ENCODE measurements at regions not wholly inside any gene's neighbourhood (a gene's known extent, or its start where the extent isn't known, plus 50 kb on each side); places are given as distances from the start of the nearest gene placed in this dataset.
"Not testable (repeated sequence)": the region's sequence is repeated elsewhere in the genome, so short reads cannot be mapped to it uniquely, and the experiment has no call there.

- no peak for DNase-seq (ENCODE audit: low read depth, low spot score)
- in situ Hi-C loops (cut with HindIII; ENCODE audit: low pct_unique_long_range_greater_than_20kb, low sequenced_read_pairs), result no loop called here
Measured at GRCh38 chr1:188986745-188987417, 1490.8 kb downstream of the BRINP3 start.

GRCh38 chr1:188988589-188988988 lies 1489.1 kb downstream of the BRINP3 start:
- in situ Hi-C loops (cut with HindIII; ENCODE audit: low pct_unique_long_range_greater_than_20kb, low sequenced_read_pairs), result no loop called here
- no peak for DNase-seq (ENCODE audit: low read depth, low spot score)

- no peak for DNase-seq (ENCODE audit: low read depth, low spot score)
- in situ Hi-C loops (cut with HindIII; ENCODE audit: low pct_unique_long_range_greater_than_20kb, low sequenced_read_pairs), result no loop called here
Measured at GRCh38 chr1:188991221-188991930, 1486.3 kb downstream of the BRINP3 start.

- no peak for DNase-seq (ENCODE audit: low read depth, low spot score)
- in situ Hi-C loops (cut with HindIII; ENCODE audit: low pct_unique_long_range_greater_than_20kb, low sequenced_read_pairs), result no loop called here
Measured at GRCh38 chr1:189007824-189008223, 1469.8 kb downstream of the BRINP3 start.

DNA sequence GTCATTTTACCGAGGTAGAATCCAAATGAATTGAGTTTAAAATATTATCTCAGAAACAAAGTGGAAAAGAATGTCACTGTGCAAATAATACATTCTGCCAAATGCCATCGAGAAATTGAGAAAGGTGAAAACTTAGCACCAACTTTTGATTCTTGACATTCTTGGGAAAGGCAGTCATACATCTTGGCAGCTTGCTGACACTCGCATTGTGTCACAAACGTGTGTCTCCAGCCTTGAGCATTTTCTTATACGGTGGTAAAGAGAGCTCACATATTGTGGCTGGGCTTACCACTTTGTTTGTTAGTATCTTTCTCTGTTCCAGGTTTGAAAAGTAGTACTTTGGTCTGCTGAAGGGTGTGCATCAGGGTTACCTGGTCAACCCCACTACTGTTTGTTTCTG lies 1456.1 kb downstream of the BRINP3 start:
- in situ Hi-C loops (cut with HindIII; ENCODE audit: low pct_unique_long_range_greater_than_20kb, low sequenced_read_pairs), result no loop called here
- DNase-seq (ENCODE audit: low read depth, low spot score), result no peak

DNA sequence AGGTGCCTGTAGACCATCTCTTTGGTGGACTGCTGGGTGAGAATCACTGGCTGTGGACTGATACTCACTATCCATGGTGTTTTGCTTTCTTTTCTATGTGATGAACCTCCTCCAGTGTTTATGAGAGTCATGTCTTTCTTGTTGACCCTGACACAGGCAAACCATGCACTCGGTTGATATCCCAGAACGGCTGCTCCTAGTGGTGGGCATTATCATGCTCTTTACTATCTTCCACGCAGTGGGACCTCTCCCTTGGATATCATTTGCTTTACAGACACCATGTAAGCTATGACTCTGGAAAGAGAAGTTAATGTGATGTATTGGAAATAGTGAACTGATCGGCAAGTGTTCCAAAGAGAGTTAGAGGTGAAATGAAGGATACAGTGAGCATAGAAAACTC lies 1455.6 kb downstream of the BRINP3 start:
- in situ Hi-C loops (cut with HindIII; ENCODE audit: low pct_unique_long_range_greater_than_20kb, low sequenced_read_pairs), result no loop called here

DNA sequence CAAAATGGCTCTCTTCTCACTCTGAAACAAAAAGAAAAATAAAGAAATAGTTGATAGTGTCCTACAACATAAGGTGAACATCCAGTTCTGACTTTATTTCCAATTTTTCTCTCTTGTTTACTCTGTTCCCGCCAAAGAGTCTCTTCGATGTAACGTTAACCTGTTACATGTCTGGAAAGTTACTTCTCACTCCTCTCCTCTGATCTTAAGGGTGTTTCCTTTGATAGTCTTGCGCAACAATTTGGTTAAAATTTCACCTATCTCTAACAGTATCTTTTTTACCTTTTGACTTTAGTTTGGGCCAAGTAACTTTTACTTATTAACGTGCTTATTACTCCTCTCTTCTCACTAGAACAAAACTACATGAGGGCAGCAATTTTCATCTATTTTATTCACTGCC lies 1450.2 kb downstream of the BRINP3 start:
- DNase-seq (ENCODE audit: low read depth, low spot score), result no peak
- in situ Hi-C loops (cut with HindIII; ENCODE audit: low pct_unique_long_range_greater_than_20kb, low sequenced_read_pairs), result no loop called here

More for the DNA sequence above, 1455.6 kb downstream of the BRINP3 start:
- no peak for DNase-seq (ENCODE audit: low read depth, low spot score)

GRCh38 chr1:189033169-189033568 lies 1444.5 kb downstream of the BRINP3 start:
- in situ Hi-C loops (cut with HindIII; ENCODE audit: low pct_unique_long_range_greater_than_20kb, low sequenced_read_pairs), result no loop called here
- no peak for DNase-seq (ENCODE audit: low read depth, low spot score)

DNA sequence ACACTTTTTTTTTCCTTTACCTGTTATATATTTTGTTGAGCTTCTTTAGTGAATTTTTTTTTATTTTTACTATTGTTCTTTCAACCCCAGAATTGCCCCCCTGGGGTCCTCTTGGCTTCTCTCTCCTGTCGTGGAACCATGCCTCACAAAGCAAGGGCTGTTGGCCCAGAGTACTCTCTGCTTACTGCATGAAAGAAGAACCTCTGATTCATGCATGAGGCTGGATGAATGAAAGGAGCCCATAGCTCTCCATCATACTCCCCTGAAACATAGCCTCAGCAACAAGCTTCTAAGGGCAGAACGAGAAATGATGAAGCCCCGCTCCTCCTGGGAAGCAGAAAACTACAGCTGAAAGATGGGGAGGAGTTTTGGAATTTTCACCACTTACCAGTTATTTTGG lies 1441.0 kb downstream of the BRINP3 start:
- in situ Hi-C loops (cut with HindIII; ENCODE audit: low pct_unique_long_range_greater_than_20kb, low sequenced_read_pairs), result no loop called here
- DNase-seq (ENCODE audit: low read depth, low spot score), result no peak

- in situ Hi-C loops (cut with HindIII; ENCODE audit: low pct_unique_long_range_greater_than_20kb, low sequenced_read_pairs), result no loop called here
- DNase-seq (ENCODE audit: low read depth, low spot score), result no peak
Measured at GRCh38 chr1:189046127-189046526, 1431.5 kb downstream of the BRINP3 start.

DNA sequence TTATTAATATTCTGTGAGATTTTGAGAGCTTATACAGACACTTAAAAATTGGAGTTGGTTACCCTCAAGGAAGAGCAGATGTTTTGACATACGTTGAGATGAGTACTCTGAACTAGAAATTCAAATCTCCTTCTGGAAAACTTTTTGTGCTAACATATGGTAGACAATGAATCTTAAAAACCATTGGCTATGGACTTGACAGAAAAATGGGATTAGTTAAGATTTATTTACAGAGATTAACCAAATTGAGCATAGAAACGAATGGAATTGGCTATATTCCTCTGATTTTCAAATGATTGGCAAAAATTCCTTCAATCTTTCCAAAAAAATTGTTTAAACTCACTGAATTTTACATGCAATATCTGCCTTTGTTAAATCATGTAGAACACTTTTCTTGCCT lies 1392.9 kb downstream of the BRINP3 start:
- in situ Hi-C loops (cut with HindIII; ENCODE audit: low pct_unique_long_range_greater_than_20kb, low sequenced_read_pairs), result no loop called here
- no peak for DNase-seq (ENCODE audit: low read depth, low spot score)

- in situ Hi-C loops (cut with HindIII; ENCODE audit: low pct_unique_long_range_greater_than_20kb, low sequenced_read_pairs), result no loop called here
- DNase-seq (ENCODE audit: low read depth, low spot score), result no peak
Measured at GRCh38 chr1:189103956-189104355, 1373.7 kb downstream of the BRINP3 start.

DNA sequence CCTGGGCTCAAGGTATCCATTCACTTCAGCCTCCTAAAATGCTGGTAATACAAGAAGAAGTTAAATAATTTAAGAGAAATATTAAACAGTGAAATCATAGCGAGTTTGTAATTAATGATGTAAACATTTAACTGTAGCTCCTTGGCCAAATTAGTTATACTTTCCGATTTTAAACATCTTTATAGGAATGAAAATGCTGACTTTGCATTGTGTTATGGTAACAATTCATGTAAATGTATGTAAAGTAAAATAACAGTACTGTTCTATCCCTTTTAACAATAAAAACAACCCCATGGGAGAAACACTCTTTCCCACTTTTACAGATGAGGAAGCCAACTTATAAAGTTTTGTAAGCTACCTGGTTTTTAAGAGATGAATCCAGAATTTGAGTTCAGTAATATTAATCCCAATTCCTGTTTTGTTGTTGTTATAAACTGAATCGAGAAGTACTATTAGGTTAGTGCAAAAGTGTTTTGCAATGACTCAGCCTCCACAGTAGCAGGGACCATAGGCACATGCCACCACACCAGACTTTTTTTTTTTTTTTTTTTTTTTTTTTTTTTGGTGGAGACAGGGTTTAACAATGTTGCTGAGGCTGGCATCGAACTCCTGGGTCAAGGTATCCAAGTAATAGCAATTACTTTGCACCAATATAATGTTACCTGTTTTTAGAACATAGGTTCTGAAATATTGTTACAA lies 1360.4 kb downstream of the BRINP3 start:
- in situ Hi-C loops (cut with HindIII; ENCODE audit: low pct_unique_long_range_greater_than_20kb, low sequenced_read_pairs), result no loop called here
- DNase-seq (ENCODE audit: low read depth, low spot score), result no peak

- DNase-seq (ENCODE audit: low read depth, low spot score), result no peak
- in situ Hi-C loops (cut with HindIII; ENCODE audit: low pct_unique_long_range_greater_than_20kb, low sequenced_read_pairs), result no loop called here
Measured at GRCh38 chr1:189121941-189122340, 1355.7 kb downstream of the BRINP3 start.

DNA sequence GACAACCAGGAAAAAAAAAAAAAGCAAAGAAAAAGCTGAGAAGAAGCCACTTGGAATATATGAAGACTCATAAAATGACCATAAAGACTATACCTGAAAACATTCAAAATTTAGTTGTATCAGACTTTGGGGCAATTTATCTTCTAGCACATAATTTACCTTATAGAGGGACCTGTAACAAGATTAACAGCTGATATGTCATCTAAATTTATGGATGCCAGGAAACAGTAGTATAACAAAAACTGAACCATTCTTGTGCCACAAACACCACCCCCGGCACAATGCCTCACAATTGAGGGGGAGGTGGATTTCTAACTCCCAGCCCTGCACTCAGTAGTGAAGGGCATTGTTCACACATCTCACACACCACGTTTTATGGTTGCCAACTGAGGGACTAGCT lies 1352.0 kb downstream of the BRINP3 start:
- no peak for DNase-seq (ENCODE audit: low read depth, low spot score)
- in situ Hi-C loops (cut with HindIII; ENCODE audit: low pct_unique_long_range_greater_than_20kb, low sequenced_read_pairs), result no loop called here

DNA sequence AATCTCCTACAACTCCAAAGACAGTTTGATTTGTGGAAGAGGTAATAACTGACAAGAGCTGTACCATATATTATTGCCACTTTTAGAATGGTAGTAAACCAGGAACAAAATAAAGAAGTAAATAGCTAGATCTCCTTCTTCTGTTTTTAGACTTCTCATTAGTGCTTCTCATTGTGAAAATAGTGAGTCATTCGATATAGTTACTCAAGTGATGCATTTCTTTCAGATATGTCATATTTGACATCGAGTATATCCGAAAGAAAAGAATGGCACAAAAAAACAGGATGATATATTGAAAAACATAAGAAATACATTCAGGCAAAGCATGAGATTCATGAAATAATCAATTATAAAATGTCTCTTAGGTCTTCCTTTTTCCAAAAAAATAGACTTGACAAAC lies 1346.1 kb downstream of the BRINP3 start:
- in situ Hi-C loops (cut with HindIII; ENCODE audit: low pct_unique_long_range_greater_than_20kb, low sequenced_read_pairs), result no loop called here
- no peak for DNase-seq (ENCODE audit: low read depth, low spot score)

- DNase-seq (ENCODE audit: low read depth, low spot score); in situ Hi-C loops (cut with HindIII; ENCODE audit: low pct_unique_long_range_greater_than_20kb, low sequenced_read_pairs): not testable (repeated sequence)
Measured at GRCh38 chr1:189139748-189140147, 1337.9 kb downstream of the BRINP3 start.

- no peak for DNase-seq (ENCODE audit: low read depth, low spot score)
- in situ Hi-C loops (cut with HindIII; ENCODE audit: low pct_unique_long_range_greater_than_20kb, low sequenced_read_pairs), result no loop called here
Measured at GRCh38 chr1:189141056-189141455, 1336.6 kb downstream of the BRINP3 start.

All from SK-MEL-5 (cell line).